ENCODE measurements at regions not wholly inside any gene's neighbourhood (a gene's known extent, or its start where the extent isn't known, plus 50 kb on each side); places are given as distances from the start of the nearest gene placed in this dataset.
A peak's percentile ranks its signal among the peaks of the same experiment; 100 is the strongest.

DNA sequence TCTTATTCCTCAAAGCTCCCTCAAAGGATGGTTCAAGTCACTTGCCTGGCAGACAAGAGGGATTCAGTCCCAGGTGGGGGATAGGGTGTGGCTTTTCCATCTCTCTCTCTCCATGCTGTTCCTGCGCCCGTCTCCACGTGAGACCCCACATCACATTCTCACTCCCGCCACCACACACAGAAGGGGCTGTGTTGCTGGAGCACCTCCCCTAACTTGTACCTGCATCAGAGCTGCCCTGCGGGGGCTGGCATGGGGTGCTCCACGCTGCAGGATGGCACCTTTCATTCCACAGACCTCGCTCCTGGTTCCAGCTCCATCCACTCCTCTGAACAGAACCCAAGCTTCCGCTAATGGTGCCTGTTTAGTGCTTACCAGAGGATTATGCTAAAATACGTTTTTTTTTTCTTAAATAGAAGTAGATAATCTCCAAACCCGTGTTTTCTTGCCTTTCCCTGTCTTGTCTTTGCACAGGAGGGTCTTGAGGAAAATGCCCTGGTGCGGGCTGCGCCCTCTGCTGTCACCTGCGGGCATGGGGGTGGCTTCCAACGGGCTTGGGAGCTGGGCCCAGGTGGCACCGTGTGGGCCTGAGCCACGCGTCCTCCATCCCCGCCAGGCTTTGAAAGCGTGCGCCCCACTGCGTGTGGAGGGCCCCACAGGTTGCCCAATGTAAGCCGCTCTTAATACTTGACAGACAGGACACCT is 985.6 kb downstream of the BRD1 start:
- no peak for DNase-seq (ENCODE audit: low read depth in 4 of 4, low spot score in 2 of 4)

DNA sequence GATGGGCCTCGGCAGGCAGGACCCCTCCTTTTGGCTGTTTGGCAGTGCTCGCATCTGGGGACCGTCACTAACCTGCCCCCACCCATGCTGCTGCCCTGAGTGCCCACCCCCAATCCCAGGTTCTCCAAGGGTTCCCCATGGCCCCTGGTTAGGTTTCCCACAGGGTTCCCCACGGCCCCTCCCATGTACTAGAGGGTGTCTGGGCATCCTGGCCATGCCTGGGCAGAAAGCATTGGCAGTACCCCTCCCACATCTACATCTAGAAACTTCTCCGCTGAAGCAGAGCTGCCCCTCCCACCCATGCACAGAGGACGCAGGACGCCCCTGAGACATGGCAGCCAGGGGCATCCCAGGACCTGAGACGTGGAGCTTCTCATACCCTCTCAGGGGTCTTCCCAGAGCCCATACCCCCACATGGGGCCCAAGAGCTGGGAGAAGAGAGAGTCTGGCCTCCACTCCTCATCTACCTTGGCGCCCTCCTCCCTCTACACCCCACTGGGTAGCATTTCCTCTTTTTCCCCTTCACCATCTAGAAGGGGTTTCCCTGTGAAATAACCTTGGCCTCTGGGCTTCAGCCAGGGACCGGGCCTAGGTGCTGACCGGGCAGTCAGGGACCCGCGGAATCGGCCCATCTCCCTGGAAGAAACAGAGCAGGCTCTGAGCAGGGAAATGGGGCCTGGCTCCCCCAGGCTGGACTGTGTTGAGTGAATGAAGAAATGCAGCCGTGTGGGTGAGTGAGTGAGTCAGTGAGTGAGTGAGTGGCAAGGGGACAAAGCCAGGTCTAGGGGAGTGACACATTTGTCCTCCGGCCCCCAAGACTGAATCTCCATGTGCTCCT is 987.3 kb downstream of the BRD1 start:
- no peak for DNase-seq (ENCODE audit: low read depth in 4 of 4, low spot score in 2 of 4)

DNA sequence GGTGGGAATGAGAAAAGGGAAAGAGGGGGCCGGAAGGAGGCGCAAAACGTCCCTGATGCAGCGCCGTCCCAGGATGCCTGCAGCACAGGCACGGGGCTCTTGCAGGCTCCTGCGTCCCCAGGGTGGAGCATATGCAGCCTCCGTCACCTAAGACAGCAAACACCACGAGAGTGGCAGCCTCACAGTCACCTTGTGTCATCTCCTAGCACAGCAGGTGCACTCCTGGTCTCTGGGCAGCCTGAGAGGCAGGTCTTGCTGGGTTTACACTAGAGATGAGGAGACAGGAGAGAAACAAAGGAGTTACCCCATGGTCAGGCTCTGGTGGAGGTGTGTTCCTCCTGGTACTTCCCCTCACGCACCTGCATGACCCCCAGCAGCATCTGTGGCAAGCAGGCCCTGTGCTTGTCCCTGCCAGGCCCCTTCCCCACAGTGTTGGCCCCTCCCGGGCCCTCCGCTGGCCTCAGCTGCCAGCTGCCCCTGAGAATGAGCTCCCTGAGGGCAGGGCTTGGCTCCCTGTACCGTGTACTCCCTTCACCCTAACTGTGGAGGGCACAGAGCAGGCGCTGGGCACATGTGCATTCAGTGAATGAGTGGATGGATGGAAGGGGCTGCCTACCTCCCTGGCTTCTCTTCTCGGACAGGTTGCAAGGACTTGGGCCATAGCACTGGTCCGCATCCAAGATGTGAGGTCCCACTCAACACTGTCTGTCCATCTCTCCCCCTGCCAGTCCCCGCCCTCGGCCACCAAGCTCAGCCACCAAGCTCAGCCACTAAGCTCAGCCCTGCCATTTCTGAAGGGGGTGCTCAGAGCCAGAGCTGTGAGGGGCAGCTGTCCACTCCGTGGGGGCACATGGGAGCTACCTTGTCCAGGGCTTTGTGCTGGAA is 988.6 kb downstream of the BRD1 start:
- DNase-seq (ENCODE audit: low read depth in 4 of 4, low spot score in 2 of 4), result no peak

DNA sequence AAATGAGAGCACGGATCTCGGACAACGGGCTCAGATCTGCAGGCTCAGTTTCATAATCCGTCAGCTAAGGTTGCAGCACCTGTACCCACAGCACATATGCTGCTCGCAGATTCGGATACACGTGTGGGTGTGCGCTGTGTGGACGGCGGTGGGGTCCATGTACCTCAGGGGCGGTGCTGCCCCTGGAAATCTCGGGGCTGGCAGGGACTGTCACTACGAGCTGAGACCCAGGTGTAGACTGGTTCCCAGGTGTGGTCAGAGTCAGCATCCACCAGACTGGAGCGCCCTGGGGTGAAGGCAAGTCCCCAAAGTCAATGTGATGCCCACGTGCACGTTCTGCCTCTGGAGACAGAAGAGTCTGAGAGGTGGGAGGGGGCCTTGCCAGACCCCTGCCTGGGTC is 989.3 kb downstream of the BRD1 start:
- DNase-seq (ENCODE audit: low read depth in 4 of 4, low spot score in 2 of 4), result no peak

DNA sequence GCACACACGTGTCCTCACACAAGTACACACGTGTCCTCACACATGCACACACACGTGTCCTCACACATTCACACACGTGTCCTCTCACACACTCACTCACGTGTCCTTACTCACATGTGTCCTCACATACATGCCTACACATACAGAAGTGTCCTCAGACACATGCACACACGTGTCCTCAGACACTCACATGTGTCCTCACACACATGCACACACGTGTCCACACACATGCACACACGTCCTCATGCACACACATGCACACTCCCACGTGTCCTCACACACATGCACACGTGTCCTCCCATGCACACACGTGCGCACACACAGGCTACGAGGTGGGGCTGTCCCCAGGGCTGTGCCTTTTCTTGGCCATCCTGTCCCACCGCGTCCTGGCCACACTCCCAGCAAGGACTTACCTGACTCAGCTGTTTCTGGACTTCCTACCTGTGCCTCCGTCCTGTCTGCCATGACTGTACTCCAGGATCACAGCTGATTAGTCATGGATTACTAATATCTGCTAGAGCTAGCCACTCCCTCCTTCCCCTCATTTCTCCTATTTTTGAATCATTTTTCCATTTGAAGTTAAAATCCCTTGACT is 990.2 kb downstream of the BRD1 start:
- no peak for DNase-seq (ENCODE audit: low read depth in 4 of 4, low spot score in 2 of 4)

DNA sequence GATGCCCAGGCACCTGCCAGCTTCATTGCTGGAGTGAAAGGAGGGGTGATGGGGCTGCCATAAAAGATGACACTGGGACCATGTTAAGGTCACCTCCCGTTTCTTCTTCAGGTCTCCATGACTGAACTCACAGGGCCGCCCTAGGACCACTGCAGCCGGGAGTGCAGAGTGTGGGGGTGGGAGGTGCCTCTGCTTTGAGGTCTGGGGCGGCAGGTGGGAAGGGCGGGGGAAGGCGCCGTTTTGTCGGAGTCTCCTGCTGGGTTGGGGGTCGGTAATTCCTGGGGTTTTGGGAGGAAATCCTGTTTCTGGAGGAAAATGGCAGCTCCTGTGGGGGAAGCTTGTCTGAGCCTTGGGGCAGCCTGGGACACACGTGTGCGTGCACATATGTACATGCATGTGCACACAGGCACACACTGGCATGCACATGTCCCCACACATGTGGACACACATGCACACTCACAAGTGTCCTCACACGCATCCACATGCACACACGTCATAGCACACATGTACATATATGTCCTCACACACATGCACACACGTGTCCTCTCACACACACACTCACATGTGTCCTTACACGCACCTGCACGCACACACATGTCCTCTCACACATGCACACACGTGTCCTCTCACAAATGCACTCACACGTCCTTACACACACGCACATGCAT is 990.9 kb downstream of the BRD1 start:
- DNase-seq (ENCODE audit: low read depth in 4 of 4, low spot score in 2 of 4), result no peak

DNA sequence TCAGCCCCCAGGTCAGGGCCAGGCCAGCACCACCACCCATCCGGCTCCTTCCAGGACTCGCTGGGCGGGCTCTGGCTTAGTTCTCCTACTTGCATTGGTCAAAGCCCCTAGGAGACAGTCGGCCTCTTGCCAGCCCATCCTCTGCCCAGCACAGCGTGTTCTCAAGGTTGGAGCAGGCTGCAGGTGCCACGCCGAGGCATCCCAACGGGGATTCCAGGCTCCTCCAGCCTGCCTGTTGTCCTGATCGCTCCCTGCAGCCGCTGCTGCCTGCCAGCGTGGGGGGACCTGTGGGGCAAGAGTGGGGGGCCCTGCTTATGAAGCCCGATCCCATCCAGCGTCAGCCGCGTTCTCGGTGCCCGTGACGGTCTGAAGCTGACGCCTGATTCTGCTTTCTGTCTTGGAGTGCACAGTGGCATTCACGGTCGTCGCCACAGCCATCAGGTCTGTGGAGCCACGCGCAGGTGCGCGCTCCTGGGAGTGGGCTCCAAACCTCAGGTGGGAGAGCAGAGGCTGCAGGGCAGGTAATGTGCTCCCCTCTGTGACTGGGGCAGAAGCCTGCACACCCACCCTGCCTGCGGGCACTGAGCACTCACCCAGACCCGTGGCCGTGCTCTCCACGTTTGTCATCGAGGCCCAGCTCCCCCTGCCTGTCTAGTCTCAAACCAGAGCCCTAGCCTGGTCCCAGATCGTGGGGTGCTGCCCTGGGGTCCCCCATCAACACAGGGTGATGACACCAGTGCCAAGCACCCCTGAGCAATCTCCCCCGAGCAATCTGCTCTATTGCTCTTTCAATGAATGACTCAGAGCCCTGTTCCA is 991.6 kb downstream of the BRD1 start:
- no peak for DNase-seq (ENCODE audit: low read depth in 4 of 4, low spot score in 2 of 4)

DNA sequence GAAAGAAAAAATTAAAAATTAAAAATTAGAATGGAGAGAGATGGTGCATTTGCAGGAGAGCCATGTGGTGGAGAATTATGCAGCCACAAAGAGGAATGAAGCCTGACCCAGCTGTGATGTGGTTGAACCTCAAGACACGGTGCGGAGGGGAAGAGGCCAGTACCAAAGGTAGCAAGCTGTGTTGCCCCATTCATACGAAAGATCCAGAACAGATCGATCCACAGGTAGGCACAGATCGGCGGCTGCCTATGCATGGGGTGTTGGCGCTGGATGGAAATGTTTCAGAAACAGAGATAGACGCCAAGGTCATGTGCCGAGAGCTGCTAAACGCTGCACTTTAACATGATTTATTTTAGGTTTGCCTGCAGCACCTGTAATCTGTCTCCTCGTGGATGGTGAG is 992.3 kb downstream of the BRD1 start:
- no peak for DNase-seq (ENCODE audit: low read depth in 4 of 4, low spot score in 2 of 4)

DNA sequence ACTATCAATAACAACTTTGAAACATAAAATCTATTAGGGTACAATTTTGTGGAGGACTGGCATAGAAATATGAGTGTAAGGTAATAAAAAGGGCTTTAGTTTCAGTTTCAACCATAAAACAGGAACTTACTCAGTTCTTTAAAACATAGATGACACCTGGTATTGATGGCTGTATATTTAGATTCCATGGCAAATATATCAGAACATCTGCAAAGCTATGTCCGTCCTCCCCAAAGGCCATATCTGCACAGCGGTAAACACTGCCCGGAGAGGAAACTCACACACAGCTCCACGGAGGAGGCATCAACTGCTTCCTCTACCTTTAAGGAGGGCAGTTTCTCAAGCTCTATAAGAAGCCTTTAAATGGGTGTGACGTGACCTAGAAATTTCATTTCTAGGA is 993.3 kb downstream of the BRD1 start:
- DNase-seq (ENCODE audit: low read depth in 4 of 4, low spot score in 2 of 4), result no peak

DNA sequence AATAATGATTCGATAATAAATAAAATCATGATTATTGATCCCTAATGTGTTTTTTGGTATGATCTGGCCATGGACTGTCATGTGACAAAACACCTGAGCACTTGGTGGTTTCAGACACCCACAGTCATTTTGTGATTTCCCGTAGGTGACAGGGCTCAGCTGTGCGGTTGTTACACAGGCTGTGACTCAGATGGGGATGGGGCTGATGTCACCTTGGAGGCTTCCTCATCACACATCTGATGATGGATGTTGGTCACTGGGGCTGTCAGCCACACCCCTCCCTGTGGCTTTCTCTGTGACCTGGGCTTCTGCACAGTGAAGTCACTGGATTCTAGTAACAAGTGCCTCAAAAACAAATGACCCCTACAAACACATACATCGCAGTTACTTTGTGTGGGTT is 995.1 kb downstream of the BRD1 start:
- no peak for DNase-seq (ENCODE audit: low read depth in 4 of 4, low spot score in 2 of 4)

DNA sequence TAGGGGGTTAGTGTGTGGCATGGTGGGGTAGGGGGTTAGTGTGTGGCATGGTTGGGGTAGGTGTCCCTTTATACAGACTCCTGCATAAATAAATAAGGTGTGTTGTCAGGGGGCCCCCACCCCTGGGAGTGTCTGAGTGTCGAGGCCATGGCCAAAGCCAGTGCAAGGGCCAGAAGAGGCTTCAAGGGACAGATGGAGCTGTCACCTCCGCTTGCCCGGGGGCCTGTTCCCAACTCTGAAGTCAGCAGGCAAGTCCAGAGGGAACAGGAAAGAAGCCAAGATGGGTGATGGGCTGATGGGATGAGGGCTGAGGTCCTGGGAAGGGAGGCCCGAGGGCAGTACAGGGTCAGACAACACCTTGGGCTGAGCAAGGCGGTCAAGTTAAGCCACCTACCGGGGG is 997.8 kb downstream of the BRD1 start:
- no peak for DNase-seq (ENCODE audit: low read depth in 4 of 4, low spot score in 2 of 4)

DNA sequence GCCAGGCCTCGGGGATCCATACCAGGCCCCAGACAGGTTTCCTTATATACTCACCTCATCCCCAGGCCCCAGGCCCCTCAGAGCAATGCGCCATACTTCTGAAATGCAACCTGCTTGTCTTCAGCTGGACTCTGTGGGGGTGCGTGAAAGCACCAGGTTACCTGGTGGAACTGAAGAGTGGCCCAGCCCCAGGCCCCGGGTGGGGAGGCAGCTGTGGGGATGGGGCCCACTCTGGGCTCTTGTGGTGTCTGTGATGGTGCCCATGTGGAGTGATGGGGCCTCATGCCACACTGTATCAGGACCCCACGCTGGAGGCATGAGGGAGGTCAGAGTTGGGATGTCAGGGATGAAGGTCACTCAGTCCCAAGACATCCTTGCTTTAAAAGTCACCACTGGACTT is 999.0 kb downstream of the BRD1 start:
- no peak for DNase-seq (ENCODE audit: low read depth in 4 of 4, low spot score in 2 of 4)

DNA sequence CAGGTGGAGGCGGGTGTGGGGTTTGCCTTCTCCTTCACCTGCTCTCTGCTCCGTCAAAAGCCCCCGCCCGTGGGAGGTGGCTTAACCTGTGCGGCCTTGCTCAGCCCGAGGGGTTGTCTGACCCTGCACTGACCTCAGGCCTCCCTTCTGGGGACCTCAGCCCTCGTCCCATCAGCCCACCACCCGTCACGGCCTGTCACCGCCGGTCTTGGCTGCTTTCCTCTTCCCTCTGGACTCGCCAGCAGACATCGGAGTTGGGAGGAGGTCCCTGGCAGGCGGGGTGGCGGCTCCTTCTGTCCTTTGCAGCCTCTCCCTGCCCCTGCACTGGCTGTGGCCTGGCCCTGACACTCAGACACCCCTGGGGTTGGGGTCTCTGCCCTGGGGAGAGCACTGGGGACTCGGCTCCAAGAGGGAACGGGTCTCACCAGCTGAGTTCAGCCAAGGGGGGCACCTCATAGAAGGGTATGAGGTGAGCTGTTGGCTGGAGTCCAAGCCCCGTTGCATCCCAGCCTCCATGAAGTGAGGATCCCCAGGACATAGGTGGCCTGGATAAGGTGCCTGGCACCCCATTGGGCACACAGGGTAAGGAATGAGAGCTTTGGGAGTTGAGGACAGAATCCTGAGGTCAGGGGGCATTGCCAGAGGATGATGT is 999.6 kb downstream of the BRD1 start:
- peak in 1 of 4 donors; percentile 10 for DNase-seq (ENCODE audit: low read depth in 4 of 4, low spot score in 2 of 4)

DNA sequence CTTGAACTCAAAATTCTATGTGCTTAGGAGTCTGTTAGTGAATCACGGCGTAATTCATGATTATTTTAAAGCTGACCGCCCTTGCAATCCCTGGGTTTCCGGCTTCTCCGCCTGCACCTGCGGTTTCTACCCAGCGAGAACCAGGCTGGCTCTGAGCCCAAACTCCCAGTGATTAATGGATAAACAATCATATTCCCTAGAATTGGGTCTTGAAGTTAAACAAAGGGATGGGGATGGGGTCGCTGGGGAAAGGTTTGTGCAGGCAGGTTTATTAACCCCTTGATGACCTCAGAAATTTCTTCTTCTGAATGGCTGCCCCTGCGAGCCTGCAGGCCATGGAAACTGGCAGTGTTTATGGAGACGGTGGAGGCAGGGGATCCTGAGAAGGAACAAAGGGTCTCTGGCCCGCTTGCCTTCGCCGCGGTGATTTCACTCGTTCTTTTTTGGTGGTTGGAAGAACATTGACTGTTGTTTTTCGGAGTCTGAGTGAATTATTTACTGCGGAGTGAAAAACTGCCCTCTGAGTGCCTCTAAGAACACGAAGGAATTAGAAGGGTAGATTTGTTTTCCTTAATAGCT is 1000.3 kb downstream of the BRD1 start:
- DNase-seq (ENCODE audit: low read depth in 4 of 4, low spot score in 2 of 4), result peak in 2 of 4 donors; percentile 4 to 23

DNA sequence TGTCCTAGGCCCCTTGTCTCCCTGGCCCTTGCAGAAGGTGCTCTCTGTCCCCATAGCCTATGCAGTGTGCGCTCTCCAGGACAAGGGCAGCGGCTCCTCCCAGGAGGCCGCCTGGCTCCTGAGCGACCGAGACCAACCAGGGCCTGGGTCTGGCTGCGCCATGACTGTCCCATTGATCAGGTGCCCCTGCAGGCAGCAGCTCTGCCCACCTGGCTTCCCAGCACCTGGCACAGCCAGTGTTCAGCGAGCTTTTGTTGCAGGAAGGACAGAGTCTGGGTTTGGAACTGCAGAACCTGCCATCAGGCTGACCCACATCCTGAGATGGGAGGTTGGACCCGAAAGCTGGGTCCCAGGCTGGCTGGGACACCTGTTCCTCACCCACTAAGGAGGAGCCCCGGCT is 1001.1 kb downstream of the BRD1 start:
- no peak for DNase-seq (ENCODE audit: low read depth in 4 of 4, low spot score in 2 of 4)

DNA sequence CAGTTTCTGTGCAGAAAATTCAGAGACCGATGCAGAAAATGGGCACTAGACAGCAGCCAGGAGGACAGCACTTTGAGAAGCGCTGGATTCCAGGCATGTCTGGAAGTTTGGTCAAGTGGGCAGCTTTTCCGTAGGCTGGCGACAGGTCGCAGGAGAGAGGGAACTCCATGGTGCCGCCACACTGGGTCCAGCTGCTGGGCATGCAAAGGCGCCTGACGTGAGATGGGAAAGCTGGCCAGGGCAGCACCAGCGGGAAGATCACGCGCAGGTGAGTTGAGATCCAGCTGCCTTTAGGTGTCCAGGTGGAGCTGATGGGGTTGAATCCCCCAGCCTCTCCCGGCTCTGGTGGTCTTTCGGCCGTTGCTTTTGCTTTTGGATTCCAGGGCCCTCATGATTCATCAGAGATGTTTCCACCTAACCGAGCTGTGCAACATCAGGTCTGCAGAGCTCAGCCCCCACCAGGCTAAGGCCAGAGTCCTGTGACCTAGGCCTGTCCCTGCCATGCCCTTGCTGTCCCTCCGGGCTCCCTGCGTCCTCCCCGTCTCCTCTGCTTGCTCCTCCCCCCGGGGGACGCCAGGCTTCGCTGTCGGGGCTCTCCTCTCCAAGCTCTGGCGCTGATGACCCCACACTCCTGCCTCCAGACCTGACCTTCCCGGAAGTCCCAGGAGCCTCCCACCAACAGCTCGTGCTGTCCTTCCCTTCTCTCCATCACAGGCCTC is 1001.7 kb downstream of the BRD1 start:
- no peak for DNase-seq (ENCODE audit: low read depth in 4 of 4, low spot score in 2 of 4)

DNA sequence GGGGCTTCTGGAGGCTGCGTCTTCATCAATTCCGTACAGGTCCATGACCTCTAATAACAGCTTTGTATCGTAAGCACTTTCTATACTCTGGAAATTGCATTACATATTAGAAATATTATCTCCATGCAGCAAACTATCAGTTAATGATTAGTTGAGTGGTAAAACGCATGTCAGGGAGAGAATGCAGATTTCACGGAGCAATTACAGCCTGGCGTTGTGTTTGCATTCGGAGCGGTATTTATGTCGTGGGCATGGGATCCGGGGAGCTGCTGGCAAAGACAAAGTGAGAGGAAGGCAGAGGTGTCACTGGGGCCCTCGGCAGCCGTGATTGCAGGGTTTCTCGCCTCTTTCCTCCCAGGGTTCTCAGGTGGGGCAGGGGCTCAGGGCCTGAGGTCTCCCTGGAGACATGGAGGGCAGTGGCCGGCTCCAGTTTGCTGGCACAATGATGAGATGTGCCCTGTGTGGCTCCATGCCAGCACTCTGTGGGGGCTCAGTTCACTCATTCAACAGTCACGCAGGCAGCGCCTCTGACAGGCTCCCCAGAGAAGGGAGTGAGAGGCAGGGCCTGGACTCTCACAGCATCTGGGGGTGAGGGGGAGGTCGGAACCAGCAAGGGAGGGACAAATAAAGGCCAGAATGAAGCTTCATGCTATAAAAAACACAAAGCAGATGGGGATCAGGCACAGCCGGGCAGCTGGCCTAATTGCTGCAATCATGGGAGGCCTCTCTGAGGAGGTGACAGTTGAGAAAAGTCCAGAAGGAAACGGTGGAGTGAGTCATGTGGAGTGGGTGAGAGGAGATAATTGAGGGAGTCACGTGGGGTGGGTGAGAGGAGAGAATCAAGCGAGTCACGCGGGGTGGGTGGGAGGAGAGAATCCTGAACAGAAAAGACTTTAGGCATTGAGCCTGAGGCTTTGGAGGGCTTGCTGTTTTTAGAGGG is 1002.7 kb downstream of the BRD1 start:
- no peak for DNase-seq (ENCODE audit: low read depth in 4 of 4, low spot score in 2 of 4)

All from left renal cortex interstitium (tissue), 4 donors.